NCI-H146 (cell line): ENCODE measurements at regions not wholly inside any gene's neighbourhood (a gene's known extent, or its start where the extent isn't known, plus 50 kb on each side); places are given as distances from the start of the nearest gene placed in this dataset.

ENCODE experiments used
- DNase-seq: peaks from one replicate; lab custom pipeline; 2025; lab: John Stamatoyannopoulos, UW

- no peak for DNase-seq
Measured at GRCh38 chr16:65956100-65956499, 410.4 kb upstream of the CDH5 start.

- no peak for DNase-seq
Measured at GRCh38 chr16:65954446-65954845, 412.0 kb upstream of the CDH5 start.

GRCh38 chr16:65950211-65950610 lies 416.3 kb upstream of the CDH5 start:
- no peak for DNase-seq

GRCh38 chr16:65948361-65948760 lies 418.1 kb upstream of the CDH5 start:
- DNase-seq = no peak

GRCh38 chr16:65947951-65948350 lies 418.5 kb upstream of the CDH5 start:
- no peak for DNase-seq

- no peak for DNase-seq
Measured at GRCh38 chr16:65945493-65945892, 421.0 kb upstream of the CDH5 start.

- no peak for DNase-seq
Measured at GRCh38 chr16:65944361-65944760, 422.1 kb upstream of the CDH5 start.

- DNase-seq = no peak
Measured at GRCh38 chr16:65940711-65941110, 425.8 kb upstream of the CDH5 start.

GRCh38 chr16:65938083-65938482 lies 428.4 kb upstream of the CDH5 start:
- DNase-seq = no peak

- no peak for DNase-seq
Measured at GRCh38 chr16:65937455-65937854, 429.0 kb upstream of the CDH5 start.

- DNase-seq = no peak
Measured at GRCh38 chr16:65936096-65936495, 430.4 kb upstream of the CDH5 start.

- no peak for DNase-seq
Measured at GRCh38 chr16:65934443-65934842, 432.0 kb upstream of the CDH5 start.

- no peak for DNase-seq
Measured at GRCh38 chr16:65933703-65934102, 432.8 kb upstream of the CDH5 start.

- DNase-seq = no peak
Measured at GRCh38 chr16:65932350-65933072, 434.0 kb upstream of the CDH5 start.

GRCh38 chr16:65922923-65923322 lies 443.6 kb upstream of the CDH5 start:
- DNase-seq = no peak

- no peak for DNase-seq
Measured at GRCh38 chr16:65919986-65920376, 446.5 kb upstream of the CDH5 start.

GRCh38 chr16:65919145-65919985 lies 447.1 kb upstream of the CDH5 start:
- DNase-seq = no peak

GRCh38 chr16:65917466-65917865 lies 449.0 kb upstream of the CDH5 start:
- no peak for DNase-seq

- no peak for DNase-seq
Measured at GRCh38 chr16:65916995-65917394, 449.5 kb upstream of the CDH5 start.

GRCh38 chr16:65910291-65910690 lies 456.2 kb upstream of the CDH5 start:
- DNase-seq = no peak

- no peak for DNase-seq
Measured at GRCh38 chr16:65909310-65910050, 457.0 kb upstream of the CDH5 start.

- DNase-seq = no peak
Measured at GRCh38 chr16:65908568-65908967, 457.9 kb upstream of the CDH5 start.

GRCh38 chr16:65905331-65905730 lies 461.2 kb upstream of the CDH5 start:
- DNase-seq = no peak
